Suprapubic skin (tissue), 4 donors: ENCODE measurements at regions not wholly inside any gene's neighbourhood (a gene's known extent, or its start where the extent isn't known, plus 50 kb on each side); places are given as distances from the start of the nearest gene placed in this dataset.

Source experiments
- DNase-seq, 2 donors: peaks; one replicate each; pipeline ENCODE4 v3.0.0-alpha.2; 2019; ENCODE audit warnings: low spot score in 2 of 2
- H3K27ac ChIP-seq: fragments of 200-600 bp; sonication (generic); one replicate; pipeline ENCODE4 v1.5.1; 2019
- H3K27me3 ChIP-seq: fragments of 200-600 bp; sonication (generic); one replicate; pipeline ENCODE4 v1.5.1; 2019
- H3K36me3 ChIP-seq: fragments of 200-600 bp; sonication (generic); one replicate; pipeline ENCODE4 v1.5.1; 2019
- H3K4me1 ChIP-seq: fragments of 200-600 bp; sonication (generic); one replicate; pipeline ENCODE4 v1.5.1; 2019
- H3K4me3 ChIP-seq: fragments of 200-600 bp; sonication (generic); one replicate; pipeline ENCODE4 v1.5.1; 2019; ENCODE audit warnings: mild to moderate bottlenecking
- H3K9me3 ChIP-seq: fragments of 200-600 bp; sonication (generic); one replicate; pipeline ENCODE4 v1.5.1; 2019
- CTCF ChIP-seq, 2 donors: fragments of 200-600 bp in 1 of 2; fragments of 450-650 bp in 1 of 2; sonication (generic) in 1 of 2; IDR thresholded peaks; one replicate each; pipeline ENCODE4 v1.5.1; 2016 to 2019; ENCODE audit warnings: antibody characterized with exemption in 2 of 2, mild to moderate bottlenecking in 1 of 2, moderate library complexity in 1 of 2
- EP300 ChIP-seq: sonication (generic); formaldehyde crosslinking; IDR thresholded peaks from one replicate; pipeline ENCODE4 v1.6.1; 2017; ENCODE audit warnings: antibody characterized with exemption
- POLR2A ChIP-seq, 2 donors: fragments of 450-650 bp; IDR thresholded peaks; one replicate each; pipeline ENCODE4 v1.6.1; 2017; ENCODE audit warnings: antibody characterized with exemption in 2 of 2, mild to moderate bottlenecking in 2 of 2, moderate library complexity in 2 of 2
- POLR2AphosphoS5 ChIP-seq, 3 donors: sonication (generic); formaldehyde crosslinking; IDR thresholded peaks; one replicate each; pipeline ENCODE4 v1.6.1; 2017; ENCODE audit warnings: antibody characterized with exemption in 3 of 3
- WGBS: methylation state at CpG from one replicate; pipeline ENCODE4 v1.1.5; 2018; 5-methylcytosine and 5-hydroxymethylcytosine counted together

DNA sequence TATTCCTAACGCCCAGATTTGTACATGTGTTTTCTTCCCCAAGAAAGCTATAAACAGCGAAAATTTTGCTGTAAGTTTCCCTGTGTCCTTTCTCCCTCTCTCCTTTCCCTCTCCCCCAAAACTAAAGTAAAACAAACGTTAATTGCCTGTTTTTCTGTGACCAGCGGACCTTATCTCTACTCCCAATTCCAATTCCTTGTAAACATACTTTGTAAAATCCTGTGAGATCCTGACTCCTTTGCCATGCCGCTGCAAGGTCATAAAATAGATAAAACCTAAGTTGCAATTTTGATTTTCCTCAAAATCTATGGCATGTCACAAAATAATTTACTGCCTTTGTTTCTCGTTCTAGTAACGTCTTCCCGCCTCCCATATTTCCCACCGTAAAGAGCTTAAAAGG, 217.6 kb downstream of the USP6NL start:
- DNase-seq: no peak
- Histone ChIP-seq H3K27ac (no peak overlapping the region), H3K4me1 (peaks cover 3% of the 10 kb centered on the region), H3K36me3 (no peaks in the 10 kb centered on the region), H3K27me3 (no peaks in the 10 kb centered on the region), H3K9me3 (no peaks in the 10 kb centered on the region), H3K4me3 (no peak overlapping the region)
- TF ChIP-seq POLR2A (IDR thresholded peaks at IDR 0.05) (no peak), POLR2AphosphoS5 (IDR thresholded peaks at IDR 0.05) (no peak), EP300 (no peak)
- WGBS: 79% methylated on average over 9 of the region's 9 CpGs

- H3K27ac ChIP-seq: no peak overlapping the region
- no peaks in the 10 kb centered on the region for H3K9me3 ChIP-seq
- H3K4me3 ChIP-seq: no peak overlapping the region
- WGBS: 96% methylated on average over 10 of the region's 10 CpGs
- H3K4me1 ChIP-seq: no peaks in the 10 kb centered on the region
- H3K36me3 ChIP-seq: no peaks in the 10 kb centered on the region
- TF ChIP-seq CTCF (IDR thresholded peaks at IDR 0.05) (no peak), POLR2AphosphoS5 (IDR thresholded peaks at IDR 0.05) (no peak), EP300 (no peak), POLR2A (IDR thresholded peaks at IDR 0.05) (no peak)
- no peaks in the 10 kb centered on the region for H3K27me3 ChIP-seq
- DNase-seq: no peak
These were observed 218.7 kb downstream of the USP6NL start for GRCh38 chr10:11392776-11393175.

DNA sequence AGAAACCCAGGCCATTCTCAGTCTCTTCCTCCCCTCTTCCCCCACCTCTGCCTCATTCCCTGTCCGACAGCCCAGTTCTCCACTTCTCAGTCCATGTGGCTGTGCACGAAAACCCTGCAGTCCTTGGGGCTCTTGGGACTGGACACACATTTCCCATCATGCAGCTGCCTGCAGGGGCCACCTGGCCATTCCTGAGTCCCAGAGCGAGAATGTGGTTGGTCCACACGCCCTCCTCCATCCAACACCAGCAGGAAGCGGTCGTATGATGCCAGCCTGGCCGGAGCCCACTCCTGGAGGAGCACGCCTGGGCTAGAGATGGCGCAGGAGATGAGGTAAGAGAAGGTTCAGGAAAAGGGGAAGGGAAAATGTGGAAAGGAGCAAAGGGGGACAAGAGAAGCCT, 222.5 kb downstream of the USP6NL start:
- WGBS: 87% methylated on average over 9 of the region's 9 CpGs

DNA sequence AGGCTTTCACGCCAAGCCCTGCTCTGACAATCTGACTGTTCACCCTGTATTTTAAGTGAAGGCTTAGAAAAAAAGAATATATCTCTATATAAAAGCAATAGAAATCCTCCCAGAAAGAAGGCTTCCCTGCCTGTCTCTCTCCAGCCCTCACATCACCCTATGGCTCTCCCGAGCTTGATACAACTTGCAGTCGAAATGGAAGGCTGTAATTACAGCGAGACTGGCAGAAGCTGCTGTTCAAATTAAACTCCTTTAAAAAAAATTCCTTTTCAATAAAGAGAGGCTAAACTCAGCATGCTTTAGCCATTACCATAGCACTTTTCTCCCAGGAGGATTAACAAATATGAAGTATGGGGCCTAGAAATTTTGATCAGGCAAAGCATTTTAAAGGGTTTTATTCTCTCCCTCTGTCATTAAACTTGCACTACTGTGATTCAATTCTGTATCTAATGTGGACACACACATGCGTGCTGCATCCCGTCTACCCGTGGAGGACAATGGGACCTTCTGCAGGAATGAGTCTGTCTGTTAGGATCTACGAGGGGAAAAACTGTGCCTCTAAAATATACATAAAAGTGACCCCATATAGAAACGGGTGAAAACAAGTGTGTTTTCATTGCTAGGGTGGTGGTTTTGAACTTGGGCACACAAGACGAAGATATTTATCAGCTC, 223.8 kb downstream of the USP6NL start:
- H3K4me3 ChIP-seq: no peak overlapping the region
- H3K36me3 ChIP-seq: no peaks in the 10 kb centered on the region
- no peak for DNase-seq
- no peak for TF ChIP-seq POLR2AphosphoS5 (IDR thresholded peaks at IDR 0.05)
- no peaks in the 10 kb centered on the region for H3K27me3 ChIP-seq
- 64% methylated on average over 10 of the region's 10 CpGs for WGBS
- no peak overlapping the region for H3K27ac ChIP-seq
- no peaks in the 10 kb centered on the region for H3K9me3 ChIP-seq
- no peaks in the 10 kb centered on the region for H3K4me1 ChIP-seq

More for the DNA sequence above, 222.5 kb downstream of the USP6NL start:
- no peaks in the 10 kb centered on the region for H3K36me3 ChIP-seq
- no peak overlapping the region for H3K4me3 ChIP-seq
- no peak overlapping the region for H3K27ac ChIP-seq
- TF ChIP-seq POLR2AphosphoS5 (IDR thresholded peaks at IDR 0.05): no peak
- TF ChIP-seq POLR2A (IDR thresholded peaks at IDR 0.05): no peak
- TF ChIP-seq EP300: no peak
- no peak for TF ChIP-seq CTCF (IDR thresholded peaks at IDR 0.05)
- no peaks in the 10 kb centered on the region for H3K9me3 ChIP-seq
- no peaks in the 10 kb centered on the region for H3K27me3 ChIP-seq
- no peak for DNase-seq
- no peaks in the 10 kb centered on the region for H3K4me1 ChIP-seq

DNA sequence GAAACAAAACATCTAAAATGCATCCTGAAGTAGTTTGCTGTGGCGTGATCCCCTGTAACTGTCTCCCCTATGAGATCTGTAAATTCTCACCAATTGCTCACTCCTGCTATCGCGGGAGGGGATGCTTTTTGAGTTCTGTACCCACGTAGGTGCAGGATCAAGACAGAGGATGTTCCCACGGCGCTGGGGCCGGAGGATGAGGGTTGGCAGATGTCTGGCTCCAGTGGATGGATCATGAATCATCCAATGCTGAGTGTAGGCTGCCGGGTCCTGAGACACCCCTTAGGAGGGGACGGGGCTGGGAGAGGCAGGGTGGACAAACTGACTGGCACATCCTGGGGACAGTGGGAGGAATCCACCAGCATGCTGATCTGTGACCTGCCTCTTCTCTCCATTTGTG, 224.4 kb downstream of the USP6NL start:
- TF ChIP-seq POLR2AphosphoS5 (IDR thresholded peaks at IDR 0.05): no peak
- TF ChIP-seq CTCF (IDR thresholded peaks at IDR 0.05): no peak
- no peak for TF ChIP-seq EP300
- TF ChIP-seq POLR2A (IDR thresholded peaks at IDR 0.05): no peak
- Histone ChIP-seq H3K27me3 (no peaks in the 10 kb centered on the region), H3K27ac (no peak overlapping the region), H3K36me3 (no peaks in the 10 kb centered on the region), H3K4me3 (no peak overlapping the region), H3K4me1 (no peaks in the 10 kb centered on the region), H3K9me3 (no peaks in the 10 kb centered on the region)
- 60% methylated on average over 9 of the region's 9 CpGs for WGBS
- DNase-seq: no peak
